Activated T-cell treated with anti-CD3 and anti-CD28 coated beads, Interleukin-2, amount 50 U/mL, for 4 hours (primary cell): ENCODE measurements at regions not wholly inside any gene's neighbourhood (a gene's known extent, or its start where the extent isn't known, plus 50 kb on each side); places are given as distances from the start of the nearest gene placed in this dataset.

Experiments used
- ATAC-seq, 2 donors: fragments of 200-7000 bp; cut with Tn5 transposase; one replicate each; pipeline ENCODE4 v1.10.0; 2021
- DNase-seq: peaks from one replicate; pipeline ENCODE4 v3.0.0-alpha.2; 2020
- H3K27me3 Mint-ChIP-seq: one replicate; pipeline ENCODE4 v1.8.0; 2021; ENCODE audit warnings: low read depth, mixed read lengths
- H3K36me3 Mint-ChIP-seq: one replicate; pipeline ENCODE4 v1.8.0; 2022; ENCODE audit warnings: mixed read lengths; ENCODE audit not compliant: insufficient read depth
- H3K4me1 Mint-ChIP-seq: one replicate; pipeline ENCODE4 v1.8.0; 2021; ENCODE audit warnings: low read depth, mixed read lengths
- H3K4me3 Mint-ChIP-seq: one replicate; pipeline ENCODE4 v1.8.0; 2021; ENCODE audit warnings: mild to moderate bottlenecking, moderate library complexity, mixed read lengths
- H3K9me3 Mint-ChIP-seq: one replicate; pipeline ENCODE4 v1.8.0; 2021; ENCODE audit warnings: mixed read lengths

DNA sequence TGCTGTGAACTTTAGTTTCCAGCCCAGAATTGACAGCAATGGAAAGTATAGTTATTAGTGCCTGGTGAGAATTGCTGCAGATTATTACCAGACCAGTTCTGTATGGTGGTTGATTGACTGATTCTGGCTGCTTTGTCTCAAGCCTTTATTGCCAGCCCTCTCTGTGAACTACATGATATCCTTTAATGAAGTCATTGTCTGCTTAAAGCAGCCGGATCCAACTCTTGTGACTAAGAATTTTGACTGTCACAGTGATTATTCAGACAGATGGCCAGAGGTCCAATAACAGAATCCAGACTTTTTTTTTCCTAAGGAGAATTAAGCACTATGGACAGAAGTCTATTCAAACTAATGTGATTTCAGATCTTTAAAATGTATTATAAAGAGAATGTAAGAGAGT is 1548.6 kb upstream of the B3GALT2 start:
- Mint-ChIP-seq H3K4me3 (no peak overlapping the region), H3K9me3 (no peaks in the 10 kb centered on the region), H3K27me3 (no peaks in the 10 kb centered on the region), H3K36me3 (no peaks in the 10 kb centered on the region), H3K4me1 (no peaks in the 10 kb centered on the region)
- no peak for DNase-seq
- ATAC-seq, result no peak

- no peaks in the 10 kb centered on the region for H3K9me3 Mint-ChIP-seq
- no peak for ATAC-seq
Observed at GRCh38 chr1:194731025-194731424, 1544.6 kb upstream of the B3GALT2 start.

GRCh38 chr1:194730304-194730703 is 1543.9 kb upstream of the B3GALT2 start:
- Mint-ChIP-seq H3K9me3 (no peaks in the 10 kb centered on the region), H3K36me3 (no peaks in the 10 kb centered on the region)
- ATAC-seq, result no peak

More at GRCh38 chr1:194731025-194731424, 1544.6 kb upstream of the B3GALT2 start:
- Mint-ChIP-seq H3K27me3 (no peaks in the 10 kb centered on the region), H3K4me3 (no peak overlapping the region), H3K36me3 (no peaks in the 10 kb centered on the region), H3K4me1 (no peaks in the 10 kb centered on the region)
- DNase-seq, result no peak

GRCh38 chr1:194723067-194723466 is 1536.7 kb upstream of the B3GALT2 start:
- Mint-ChIP-seq H3K27me3 (no peaks in the 10 kb centered on the region), H3K9me3 (no peaks in the 10 kb centered on the region), H3K36me3 (no peaks in the 10 kb centered on the region), H3K4me1 (no peaks in the 10 kb centered on the region), H3K4me3 (no peak overlapping the region)
- ATAC-seq, result no peak
- no peak for DNase-seq

More at GRCh38 chr1:194730304-194730703, 1543.9 kb upstream of the B3GALT2 start:
- Mint-ChIP-seq H3K4me3 (no peak overlapping the region), H3K27me3 (no peaks in the 10 kb centered on the region), H3K4me1 (no peaks in the 10 kb centered on the region)
- no peak for DNase-seq

DNA sequence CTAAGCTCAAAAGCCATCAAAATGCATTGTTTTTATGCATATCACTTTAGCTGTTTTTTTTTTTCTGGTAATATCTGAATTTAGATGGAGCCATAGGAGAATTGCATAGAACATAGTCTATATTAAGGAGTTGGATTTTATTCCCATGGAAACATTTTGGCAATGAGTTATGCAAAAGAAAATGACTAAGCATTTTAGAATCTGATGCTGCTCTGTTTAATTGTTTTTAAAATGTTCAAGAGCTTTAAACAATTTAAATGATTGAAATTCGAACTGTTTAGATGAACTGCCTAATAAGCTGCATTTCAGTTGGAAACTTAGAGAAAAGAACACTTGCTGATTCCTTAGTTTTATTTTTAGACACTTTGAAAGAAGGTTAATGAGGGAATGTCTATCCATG is 1531.5 kb upstream of the B3GALT2 start:
- Mint-ChIP-seq H3K9me3 (no peaks in the 10 kb centered on the region), H3K36me3 (no peaks in the 10 kb centered on the region), H3K4me1 (no peaks in the 10 kb centered on the region), H3K4me3 (no peak overlapping the region), H3K27me3 (no peaks in the 10 kb centered on the region)
- ATAC-seq, result no peak
- no peak for DNase-seq

- ATAC-seq (no peak), DNase-seq (no peak)
- Mint-ChIP-seq H3K27me3 (no peaks in the 10 kb centered on the region), H3K36me3 (no peaks in the 10 kb centered on the region), H3K4me3 (no peak overlapping the region), H3K4me1 (no peaks in the 10 kb centered on the region), H3K9me3 (no peaks in the 10 kb centered on the region)
Observed at GRCh38 chr1:194717334-194717733, 1530.9 kb upstream of the B3GALT2 start.

GRCh38 chr1:194710671-194711070 is 1524.3 kb upstream of the B3GALT2 start:
- no peaks in the 10 kb centered on the region for H3K27me3 Mint-ChIP-seq
- no peak overlapping the region for H3K4me3 Mint-ChIP-seq
- H3K36me3 Mint-ChIP-seq, result no peaks in the 10 kb centered on the region
- no peaks in the 10 kb centered on the region for H3K4me1 Mint-ChIP-seq
- no peaks in the 10 kb centered on the region for H3K9me3 Mint-ChIP-seq
- ATAC-seq, result no peak
- DNase-seq, result no peak

GRCh38 chr1:194709439-194709838 is 1523.0 kb upstream of the B3GALT2 start:
- no peaks in the 10 kb centered on the region for H3K36me3 Mint-ChIP-seq
- DNase-seq, result no peak
- ATAC-seq, result no peak
- no peaks in the 10 kb centered on the region for H3K27me3 Mint-ChIP-seq
- no peaks in the 10 kb centered on the region for H3K9me3 Mint-ChIP-seq
- H3K4me3 Mint-ChIP-seq, result no peak overlapping the region
- no peaks in the 10 kb centered on the region for H3K4me1 Mint-ChIP-seq

GRCh38 chr1:194707074-194707473 is 1520.7 kb upstream of the B3GALT2 start:
- Mint-ChIP-seq H3K4me3 (no peak overlapping the region), H3K4me1 (no peaks in the 10 kb centered on the region), H3K36me3 (no peaks in the 10 kb centered on the region), H3K27me3 (no peaks in the 10 kb centered on the region), H3K9me3 (no peaks in the 10 kb centered on the region)
- no peak for ATAC-seq
- no peak for DNase-seq

DNA sequence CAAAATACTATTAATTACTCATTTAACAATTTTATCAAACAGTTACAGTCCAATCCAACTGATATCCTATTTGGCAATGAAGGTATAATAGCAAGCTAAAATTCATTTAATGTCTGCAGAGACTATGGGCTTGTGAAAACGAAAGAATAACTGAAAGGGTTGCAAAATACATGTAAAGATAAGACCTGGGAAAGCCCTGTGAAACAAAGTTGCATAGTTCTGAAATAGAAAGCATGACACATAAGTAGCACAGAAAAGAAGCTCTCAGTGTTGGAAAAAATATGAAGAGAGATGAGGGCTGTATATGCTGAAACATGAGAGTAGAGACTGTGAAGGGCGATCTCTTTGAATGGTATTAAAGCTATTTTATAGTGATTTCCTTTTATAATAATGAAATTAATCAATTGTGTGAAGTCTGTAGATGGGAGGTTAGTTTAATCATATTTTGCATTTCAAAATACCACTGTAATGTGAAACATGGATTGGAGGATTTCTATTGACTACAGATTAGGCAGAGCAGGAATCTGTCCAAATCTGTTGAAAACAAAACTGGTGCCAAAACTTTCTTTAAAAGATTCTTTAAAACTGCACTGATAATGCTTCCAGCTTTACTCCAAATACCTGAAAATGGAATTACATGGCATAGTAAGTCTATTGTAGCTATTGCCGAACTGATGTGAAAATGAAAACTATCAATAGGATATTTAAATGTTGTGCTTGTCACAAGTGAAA is 1518.9 kb upstream of the B3GALT2 start:
- Mint-ChIP-seq H3K36me3 (no peaks in the 10 kb centered on the region), H3K4me1 (no peaks in the 10 kb centered on the region), H3K4me3 (no peak overlapping the region), H3K27me3 (no peaks in the 10 kb centered on the region), H3K9me3 (no peaks in the 10 kb centered on the region)
- DNase-seq (no peak), ATAC-seq (no peak)

DNA sequence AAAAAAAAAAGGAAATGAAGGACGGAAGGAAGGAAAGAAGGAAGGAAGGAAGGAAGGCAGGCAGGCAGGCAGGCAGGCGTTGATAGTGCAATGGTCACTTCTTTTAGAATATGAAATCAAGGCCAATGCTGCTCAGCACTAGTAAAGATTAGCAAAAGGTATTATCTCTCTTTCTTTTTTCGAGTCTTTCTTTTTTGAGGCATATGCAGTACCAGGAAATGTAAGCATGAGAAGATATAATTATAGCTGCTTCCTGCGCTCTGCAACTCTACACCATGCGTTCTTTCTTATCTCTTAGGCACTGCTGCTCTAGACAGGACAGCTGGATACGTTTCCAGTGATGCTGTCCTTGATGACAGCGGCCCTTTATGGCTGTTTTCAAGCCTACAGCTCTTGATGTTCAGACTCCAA is 1512.5 kb upstream of the B3GALT2 start:
- Mint-ChIP-seq H3K4me1 (no peaks in the 10 kb centered on the region), H3K4me3 (no peak overlapping the region), H3K27me3 (no peaks in the 10 kb centered on the region), H3K9me3 (no peaks in the 10 kb centered on the region), H3K36me3 (no peaks in the 10 kb centered on the region)
- no peak for ATAC-seq
- no peak for DNase-seq

DNA sequence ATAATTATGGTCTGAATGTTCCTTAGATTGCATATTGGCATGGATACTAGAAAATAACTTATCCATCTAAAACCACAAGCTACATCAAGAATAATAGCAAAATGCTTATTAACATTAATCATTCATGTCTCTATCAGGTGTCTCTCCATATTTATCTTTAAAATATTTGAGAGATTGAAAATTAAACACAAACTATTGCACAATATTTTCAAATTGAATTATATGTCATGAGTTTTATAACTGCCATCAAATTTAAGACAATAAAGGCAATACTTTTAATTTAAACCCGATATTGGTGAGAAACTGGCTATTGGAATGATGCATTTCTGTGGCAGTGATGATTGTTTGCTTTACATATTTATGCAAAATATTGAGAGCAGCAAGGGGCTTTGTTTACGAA is 1506.8 kb upstream of the B3GALT2 start:
- H3K9me3 Mint-ChIP-seq, result no peaks in the 10 kb centered on the region
- DNase-seq (no peak), ATAC-seq (no peak)
- no peaks in the 10 kb centered on the region for H3K4me1 Mint-ChIP-seq
- H3K36me3 Mint-ChIP-seq, result no peaks in the 10 kb centered on the region
- no peaks in the 10 kb centered on the region for H3K27me3 Mint-ChIP-seq
- H3K4me3 Mint-ChIP-seq, result no peak overlapping the region

DNA sequence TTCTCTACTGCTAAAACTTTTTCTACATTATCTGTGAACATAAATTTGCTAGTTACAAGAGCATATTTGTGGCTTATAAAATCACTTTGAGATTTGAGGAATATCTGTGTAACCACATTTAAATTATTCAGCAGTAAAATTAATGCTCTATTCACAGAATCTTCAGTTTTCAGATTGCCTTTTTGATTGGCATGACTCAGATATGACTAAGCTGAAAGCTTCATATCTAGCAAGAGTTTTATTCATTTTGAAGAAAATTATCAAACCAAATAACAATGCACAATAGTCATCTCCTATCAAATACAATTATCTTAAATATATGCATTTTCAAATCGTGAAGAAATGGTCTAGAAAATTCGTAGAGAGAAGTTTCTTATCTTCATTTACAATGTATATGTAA is 1498.2 kb upstream of the B3GALT2 start:
- Mint-ChIP-seq H3K4me1 (no peaks in the 10 kb centered on the region), H3K9me3 (no peaks in the 10 kb centered on the region), H3K4me3 (no peak overlapping the region), H3K36me3 (no peaks in the 10 kb centered on the region), H3K27me3 (no peaks in the 10 kb centered on the region)
- DNase-seq (no peak), ATAC-seq (no peak)

DNA sequence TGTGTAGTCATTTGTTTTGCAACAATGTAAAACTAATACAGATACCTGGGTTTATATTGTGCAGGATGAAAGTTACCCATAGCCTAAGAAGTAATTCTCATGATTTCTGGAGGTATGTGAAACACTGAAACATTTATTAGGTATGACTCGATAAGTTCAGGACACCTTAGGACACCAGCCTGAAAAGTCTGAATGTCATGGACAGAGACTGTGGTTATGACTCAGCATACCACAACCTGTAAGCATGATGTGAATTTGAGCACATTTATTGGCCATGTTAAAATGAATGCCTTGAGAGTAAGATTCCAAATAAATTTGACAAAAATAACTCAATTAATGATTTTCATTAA is 1471.7 kb upstream of the B3GALT2 start:
- no peak overlapping the region for H3K4me3 Mint-ChIP-seq
- no peaks in the 10 kb centered on the region for H3K27me3 Mint-ChIP-seq
- no peak for ATAC-seq

DNA sequence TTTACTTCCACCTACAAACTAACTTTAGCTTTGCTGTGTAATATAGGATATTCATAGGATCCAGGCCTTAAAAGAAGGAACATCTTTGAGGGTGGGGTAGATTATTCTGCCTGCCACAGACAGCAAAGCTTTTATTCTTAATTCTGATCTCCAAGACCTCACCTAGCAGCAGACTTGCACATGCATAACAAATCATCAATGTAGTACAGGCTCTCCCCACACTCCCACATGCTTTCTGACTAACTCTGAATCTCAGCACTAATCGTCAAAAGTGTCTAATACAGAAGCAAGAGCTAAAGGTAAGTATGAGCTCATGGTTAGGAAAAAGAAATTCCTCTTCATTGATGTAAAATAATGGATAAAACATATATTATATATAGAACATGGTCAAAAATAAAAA is 1468.5 kb upstream of the B3GALT2 start:
- Mint-ChIP-seq H3K9me3 (no peaks in the 10 kb centered on the region), H3K27me3 (no peaks in the 10 kb centered on the region), H3K36me3 (no peaks in the 10 kb centered on the region), H3K4me3 (no peak overlapping the region), H3K4me1 (no peaks in the 10 kb centered on the region)
- ATAC-seq, result no peak
- no peak for DNase-seq

More for the DNA sequence above, 1471.7 kb upstream of the B3GALT2 start:
- no peak for DNase-seq
- Mint-ChIP-seq H3K36me3 (no peaks in the 10 kb centered on the region), H3K9me3 (no peaks in the 10 kb centered on the region), H3K4me1 (no peaks in the 10 kb centered on the region)

- Mint-ChIP-seq H3K4me1 (no peaks in the 10 kb centered on the region), H3K36me3 (no peaks in the 10 kb centered on the region), H3K4me3 (no peak overlapping the region), H3K9me3 (no peaks in the 10 kb centered on the region), H3K27me3 (no peaks in the 10 kb centered on the region)
- no peak for DNase-seq
- no peak for ATAC-seq
Observed at GRCh38 chr1:194653385-194653784, 1467.0 kb upstream of the B3GALT2 start.
